T-helper 1 cell treated with Interleukin-12 subunit alpha and Interleukin-12 subunit beta and Interleukin-4 antibody, amounts not matched to agents 30 ng/mL and 1 ng/mL, for 36 hours (primary cell): ENCODE measurements at regions not wholly inside any gene's neighbourhood (a gene's known extent, or its start where the extent isn't known, plus 50 kb on each side); places are given as distances from the start of the nearest gene placed in this dataset.
"Not testable (repeated sequence)": the region's sequence is repeated elsewhere in the genome, so short reads cannot be mapped to it uniquely, and the experiment has no call there.

Experiments
- intact Hi-C: fragments of 100-400 bp; cut with micrococcal nuclease; formaldehyde crosslinking; loops from one replicate; pipeline ENCODE4 v1.15.1; 2024

DNA sequence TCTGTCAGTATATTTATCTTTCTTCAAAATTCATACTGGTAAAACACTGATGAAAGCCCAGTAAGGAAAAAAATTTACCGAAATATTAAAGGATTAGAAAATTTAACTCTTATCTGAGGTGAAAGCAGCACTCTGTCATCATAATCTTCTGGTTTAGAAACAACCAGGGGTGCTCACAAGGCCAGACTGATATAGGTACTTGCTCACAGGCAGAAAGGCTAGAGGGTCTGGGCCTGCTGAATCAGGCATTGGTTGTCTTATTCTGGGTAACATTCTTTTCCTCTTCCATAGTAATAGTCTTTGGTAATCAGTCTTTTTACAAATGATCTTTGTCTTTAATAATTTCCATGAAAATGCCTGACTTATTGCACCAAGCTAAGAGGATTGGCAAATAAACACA, 221.4 kb upstream of the TFPI start:
- intact Hi-C loops, result no loop called here

DNA sequence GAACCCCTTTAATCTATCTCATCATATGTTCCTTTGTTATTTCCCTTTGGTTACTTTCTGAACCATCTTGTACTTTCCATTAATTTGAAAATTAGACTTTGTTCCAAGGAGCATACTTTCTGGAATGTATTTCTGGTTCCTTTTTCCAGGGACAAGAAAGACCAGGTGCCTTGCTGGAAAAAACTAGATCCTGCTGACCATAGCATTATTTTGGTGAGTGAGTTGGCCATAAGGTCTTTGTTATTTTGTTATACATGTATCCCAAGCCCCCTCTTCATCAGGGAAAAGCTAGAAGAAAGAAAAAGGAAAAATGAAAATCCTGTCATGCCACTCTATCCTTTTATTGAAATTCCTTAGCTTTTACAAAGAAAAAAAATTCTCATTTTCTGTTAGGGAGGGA, 228.1 kb upstream of the TFPI start:
- intact Hi-C loops, result no loop called here

DNA sequence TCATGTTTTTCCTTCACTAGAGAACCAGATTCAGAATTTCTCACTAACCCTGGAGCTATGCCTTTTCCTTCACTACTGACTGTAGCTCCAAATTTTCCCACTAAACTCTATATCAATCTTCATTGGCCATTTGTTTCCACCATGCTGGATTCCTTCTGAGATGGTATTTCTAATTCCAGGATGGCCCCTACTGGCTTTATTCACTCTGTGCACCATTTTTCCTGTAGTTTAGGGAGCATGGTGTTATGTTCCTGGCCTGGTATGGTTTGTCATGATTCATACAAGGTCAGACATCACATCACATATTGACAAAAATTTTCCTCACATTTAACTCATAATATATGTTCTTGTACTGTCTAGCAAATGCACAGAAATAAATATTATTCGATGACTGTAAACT, 229.2 kb upstream of the TFPI start:
- intact Hi-C loops, result no loop called here

DNA sequence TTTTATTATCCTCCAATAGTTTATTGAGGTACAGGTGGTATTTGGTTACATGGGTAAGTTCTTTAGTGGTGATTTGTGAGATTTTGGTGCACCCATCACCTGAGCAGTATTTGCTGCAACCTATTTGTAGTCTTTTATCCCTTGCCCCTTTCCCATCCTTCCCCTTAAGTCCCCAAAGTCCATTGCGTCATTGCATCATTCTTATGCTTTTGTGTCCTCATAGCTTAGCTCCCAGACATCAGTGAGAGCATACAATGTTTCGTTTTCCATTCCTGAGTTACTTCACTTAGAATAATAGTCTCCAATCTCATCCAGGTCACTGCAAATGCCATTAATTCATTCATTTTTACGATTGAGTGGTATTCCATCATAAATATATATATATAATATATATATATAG, 229.9 kb upstream of the TFPI start:
- intact Hi-C loops, result not testable (repeated sequence)

DNA sequence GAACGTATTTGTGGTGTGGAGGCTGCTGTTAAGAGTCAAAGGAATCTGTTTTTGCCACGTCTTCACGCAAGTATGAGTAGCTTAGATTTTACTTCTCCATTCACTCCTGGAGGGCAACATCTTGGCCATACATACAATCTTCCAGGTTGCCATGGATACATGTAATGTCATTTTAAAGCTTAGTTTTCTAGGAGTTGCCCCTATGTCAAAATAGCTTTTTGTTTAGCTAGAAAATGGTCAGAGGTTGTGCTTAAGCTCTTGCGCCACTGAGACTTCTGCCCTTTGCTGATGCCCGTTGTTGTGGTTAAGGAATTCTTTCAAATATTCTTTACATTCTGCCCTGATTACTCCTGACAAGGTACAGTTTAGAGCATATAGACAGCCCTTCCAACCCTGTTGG, 245.4 kb upstream of the TFPI start:
- intact Hi-C loops, result no loop called here

DNA sequence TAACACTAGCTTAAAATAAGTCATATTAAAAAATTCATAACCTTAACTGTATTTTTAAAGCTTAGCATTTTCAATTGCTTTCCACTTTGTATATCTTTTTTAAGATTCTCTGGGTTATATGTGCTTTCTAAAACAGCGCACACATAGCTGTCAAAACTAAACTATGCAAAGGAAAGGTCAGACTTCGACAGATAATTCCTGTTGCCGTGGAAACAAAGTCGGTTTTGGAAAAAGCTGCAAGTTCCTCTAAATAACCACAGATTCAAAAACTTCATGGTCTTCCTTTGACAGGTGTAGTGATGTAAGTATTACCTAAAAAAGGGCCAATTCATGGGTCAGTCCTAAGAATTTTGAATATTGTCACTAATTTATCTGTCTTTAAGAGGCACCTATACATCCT, 249.6 kb upstream of the TFPI start:
- intact Hi-C loops, result no loop called here

DNA sequence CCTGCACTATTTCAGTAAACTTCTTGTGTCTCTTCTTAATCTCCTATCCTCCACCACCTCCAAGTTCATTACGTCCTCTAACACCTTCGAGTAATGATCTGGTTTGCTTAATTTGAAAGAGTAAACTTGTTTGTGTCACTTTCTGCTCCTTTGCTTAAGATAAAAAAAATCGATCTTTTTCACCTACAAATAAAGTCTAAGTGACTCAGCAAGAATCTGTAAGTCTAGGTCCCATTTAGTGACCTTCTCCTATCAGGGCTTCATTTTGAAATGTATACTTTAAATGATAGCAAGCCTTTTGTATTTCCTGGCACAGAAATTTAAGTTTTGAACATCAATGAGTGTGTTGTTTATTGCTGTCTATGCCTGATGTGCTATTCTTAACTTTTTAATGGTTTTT, 260.9 kb upstream of the TFPI start:
- intact Hi-C loops, result no loop called here

DNA sequence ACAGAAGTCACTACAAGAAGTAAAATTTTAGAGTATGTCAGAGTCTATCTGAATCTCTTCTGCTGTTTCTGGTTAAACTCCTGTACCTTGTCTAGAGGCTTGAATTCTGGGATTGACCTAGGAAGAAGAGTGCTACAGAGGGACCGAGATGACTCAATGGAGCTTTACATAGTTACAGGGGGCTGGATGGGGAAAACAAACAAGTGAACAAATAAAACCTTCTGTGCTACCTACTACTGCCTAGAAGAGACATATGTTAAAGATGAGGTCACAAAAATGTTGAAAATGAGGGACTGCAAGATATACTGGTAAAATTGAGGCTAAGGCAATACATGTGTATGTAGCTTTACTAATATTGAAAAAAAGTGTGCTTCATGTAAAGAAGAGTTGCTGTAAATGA, 265.4 kb upstream of the TFPI start:
- intact Hi-C loops, result no loop called here

DNA sequence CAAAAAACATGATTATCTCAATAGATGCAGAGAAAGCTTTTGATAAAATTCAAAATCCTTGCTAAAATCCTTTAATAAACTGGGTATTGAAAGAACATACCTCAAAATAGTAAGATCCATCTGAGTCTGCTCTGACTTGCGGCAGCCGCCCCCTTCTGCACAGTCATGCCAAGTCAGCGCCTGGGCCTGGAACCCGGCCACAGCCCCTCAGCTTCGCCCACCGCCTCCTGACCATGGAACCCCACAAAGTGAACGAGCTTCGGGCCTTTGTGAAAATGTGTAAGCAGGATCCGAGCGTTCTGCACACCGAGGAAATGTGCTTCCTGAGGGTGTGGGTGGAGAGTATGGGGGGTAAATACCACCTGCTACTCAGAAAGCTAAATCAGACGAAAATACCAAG, 270.9 kb upstream of the TFPI start:
- intact Hi-C loops, result no loop called here

DNA sequence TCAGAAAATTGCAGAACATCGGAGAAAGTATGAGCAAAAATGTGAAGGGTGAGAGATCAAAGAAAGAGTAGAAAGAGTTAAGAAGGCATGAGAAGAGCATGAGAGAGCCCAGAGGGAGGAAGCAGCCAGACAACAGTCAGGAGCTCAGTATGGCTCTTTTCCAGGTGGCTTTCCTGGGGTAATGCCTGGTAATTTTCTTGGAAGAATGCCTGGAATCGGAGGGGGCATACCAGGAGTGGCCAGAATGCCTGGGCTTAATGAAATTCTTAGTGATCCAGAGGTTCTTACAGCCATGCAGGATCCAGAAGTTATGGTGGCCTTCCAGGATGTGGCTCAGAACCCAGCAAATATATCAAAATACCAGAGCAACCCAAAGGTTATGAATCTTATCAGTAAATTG, 271.8 kb upstream of the TFPI start:
- intact Hi-C loops, result no loop called here

DNA sequence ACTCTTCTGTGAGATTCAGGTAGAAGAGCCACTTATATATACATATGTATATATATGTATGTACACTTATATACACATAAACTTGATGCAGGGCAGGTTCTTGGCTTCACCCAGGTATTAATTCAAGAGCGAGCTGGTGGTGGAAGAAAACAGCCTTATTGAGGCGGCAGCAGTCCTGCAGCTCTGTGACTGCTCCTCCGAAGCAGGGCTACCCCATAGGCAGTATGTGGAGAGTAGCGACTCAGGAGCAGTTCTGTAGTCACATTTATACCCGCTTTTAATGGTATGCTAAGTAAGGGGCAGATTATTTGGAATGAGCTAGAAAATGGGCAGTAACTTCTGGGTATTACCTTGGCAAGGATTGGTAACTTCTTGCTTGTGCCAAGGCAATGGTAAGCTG, 280.6 kb upstream of the TFPI start:
- intact Hi-C loops, result no loop called here

DNA sequence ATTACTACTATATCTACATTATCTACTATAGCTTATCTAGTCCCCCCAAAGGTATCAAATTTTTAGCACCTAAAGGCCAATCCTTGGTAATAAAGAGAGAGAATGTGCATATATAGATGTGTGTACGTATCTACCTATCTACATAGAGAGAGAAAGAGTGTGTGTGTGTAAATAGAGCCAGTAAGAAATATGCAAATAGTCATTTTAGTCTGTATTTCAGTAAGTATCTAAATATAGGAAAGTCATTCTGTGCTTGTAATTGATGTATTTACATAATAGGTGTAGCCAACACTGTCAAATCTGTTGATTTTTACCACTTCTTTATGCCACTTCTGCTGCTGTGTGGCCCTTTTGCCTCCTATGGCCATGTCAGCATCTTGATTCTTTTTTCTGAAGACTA, 284.5 kb upstream of the TFPI start:
- intact Hi-C loops, result no loop called here

DNA sequence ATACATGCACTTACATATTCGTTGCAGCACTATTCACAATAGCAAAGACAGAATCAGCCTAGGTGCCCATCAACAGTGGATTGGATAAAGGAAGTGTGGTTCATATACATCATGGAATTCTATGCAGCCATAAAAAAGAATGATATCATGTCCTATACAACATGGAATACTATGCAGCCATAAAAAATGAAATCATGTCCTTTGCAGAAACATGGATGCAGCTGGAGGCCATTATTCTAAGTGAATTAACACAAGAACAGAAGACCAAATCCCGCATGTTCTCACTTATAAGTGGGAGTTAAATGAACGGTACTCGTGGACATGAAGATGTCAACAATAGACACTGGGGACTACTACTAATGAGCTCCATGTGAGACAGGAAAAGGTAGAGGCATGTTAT, 288.1 kb upstream of the TFPI start:
- intact Hi-C loops, result no loop called here

DNA sequence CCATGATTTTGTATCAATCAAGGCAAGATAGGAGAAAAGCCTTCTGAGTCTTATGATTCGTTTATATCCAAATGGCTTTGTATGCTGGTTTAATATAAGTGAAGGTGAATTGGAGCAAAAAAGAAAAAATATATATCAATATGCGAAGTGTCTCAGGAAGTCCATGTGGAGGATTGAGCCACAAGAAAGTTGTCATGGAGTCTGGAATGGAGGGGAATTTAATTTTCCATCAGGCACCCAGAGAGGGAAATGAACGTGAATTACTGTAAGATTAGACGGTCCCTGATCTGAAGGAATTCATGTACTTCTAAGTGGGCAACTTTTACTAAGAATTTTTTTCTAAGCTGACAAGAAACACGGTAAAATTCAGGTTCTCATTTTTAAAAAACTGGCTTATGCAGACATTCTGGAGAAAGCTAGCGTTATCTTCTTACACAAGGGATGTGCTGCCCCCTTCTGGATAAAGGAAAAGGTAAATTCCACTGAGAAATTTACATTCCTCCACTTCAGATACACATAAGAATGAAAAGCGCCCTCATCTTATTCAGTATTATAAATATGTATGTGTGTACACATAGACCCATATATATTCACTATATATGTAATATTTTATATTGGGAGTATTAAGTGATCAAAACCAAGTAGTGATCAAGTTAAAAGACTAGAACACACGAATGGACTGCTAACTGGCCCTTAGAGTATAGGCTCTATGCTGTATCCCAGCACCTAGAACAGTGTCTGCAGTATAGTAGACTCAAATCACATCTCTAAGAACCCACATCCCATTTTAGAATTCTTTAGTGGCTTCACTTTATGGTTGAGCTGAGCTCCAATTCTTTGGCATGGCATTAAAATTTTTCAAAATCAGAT, 289.0 kb upstream of the TFPI start:
- intact Hi-C loops, result loop anchor here (1.0 kb wide), 2 partner anchors 262 to 343 kb away; no protein-coding TSS in a partner anchor

DNA sequence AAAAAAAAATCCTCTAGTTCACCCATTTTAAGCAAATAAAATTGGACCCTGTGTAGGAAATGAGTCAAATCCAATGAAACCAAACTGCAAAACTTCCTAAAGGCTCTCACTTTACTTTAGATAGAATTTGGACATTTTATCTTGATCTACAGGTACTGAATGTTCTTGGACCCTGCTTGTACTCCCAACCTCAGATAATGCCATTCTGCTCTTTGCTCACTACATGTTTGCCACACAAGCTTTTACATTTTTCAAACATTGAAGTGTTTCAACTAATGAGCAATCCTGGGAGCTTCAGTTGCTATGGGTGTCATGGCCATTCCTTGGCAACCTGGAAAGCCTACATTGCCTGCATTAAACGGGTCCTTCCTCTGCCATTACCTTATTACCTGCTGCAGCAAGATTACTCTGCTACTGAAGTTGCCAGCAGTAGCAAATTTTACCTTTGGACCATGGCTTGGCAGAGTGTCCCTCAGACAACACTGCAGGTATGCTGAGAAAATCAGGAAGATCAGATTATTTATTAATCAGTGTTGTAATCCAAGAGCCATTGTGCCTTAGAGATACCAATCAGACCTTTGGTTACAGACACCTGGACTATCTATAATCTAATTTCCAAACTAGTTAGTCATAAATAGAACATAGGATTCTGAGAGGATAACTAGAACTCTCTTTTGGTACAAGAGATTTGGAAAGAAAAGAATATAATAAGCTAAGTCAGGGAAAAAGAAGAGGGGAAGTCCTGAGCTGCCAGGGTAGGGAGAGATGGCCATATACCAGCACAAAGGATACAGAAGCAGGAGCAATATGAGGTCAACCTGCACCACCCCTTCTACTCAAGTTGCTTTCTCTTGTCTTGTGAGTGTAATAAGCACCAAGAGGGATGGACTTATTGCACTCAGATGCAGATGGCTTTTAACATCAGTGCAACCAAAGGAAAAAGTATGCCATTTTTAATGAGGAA, 293.3 kb upstream of the TFPI start:
- intact Hi-C loops, result no loop called here

DNA sequence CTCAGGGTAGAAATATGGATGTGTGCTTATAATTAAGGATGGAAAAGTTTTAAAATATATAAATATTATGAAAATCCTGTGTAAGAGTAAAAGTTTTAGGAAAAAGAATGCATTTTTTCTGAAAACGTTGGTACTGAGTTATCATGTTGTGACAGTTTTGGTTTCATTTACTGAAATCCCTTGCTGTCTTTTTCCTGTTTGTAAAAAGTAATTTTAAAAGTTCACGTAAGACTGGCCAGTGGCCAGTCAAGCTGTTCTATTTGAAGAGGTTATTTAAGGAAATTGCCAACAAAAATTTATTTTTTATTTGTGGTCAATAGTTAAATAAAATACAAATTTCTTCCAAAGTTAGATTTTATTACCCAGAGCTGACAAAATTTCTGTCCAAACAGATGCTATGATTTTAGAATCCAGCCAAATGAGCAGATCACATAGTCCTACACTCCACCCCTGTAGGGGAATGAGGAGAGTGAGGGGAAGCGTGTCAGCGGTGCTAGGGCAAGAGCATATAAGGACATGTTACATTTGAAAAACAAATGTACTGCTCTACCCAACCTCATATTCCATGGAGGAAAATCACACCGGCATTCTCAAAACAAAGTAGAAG, 297.8 kb upstream of the TFPI start:
- intact Hi-C loops, result no loop called here

DNA sequence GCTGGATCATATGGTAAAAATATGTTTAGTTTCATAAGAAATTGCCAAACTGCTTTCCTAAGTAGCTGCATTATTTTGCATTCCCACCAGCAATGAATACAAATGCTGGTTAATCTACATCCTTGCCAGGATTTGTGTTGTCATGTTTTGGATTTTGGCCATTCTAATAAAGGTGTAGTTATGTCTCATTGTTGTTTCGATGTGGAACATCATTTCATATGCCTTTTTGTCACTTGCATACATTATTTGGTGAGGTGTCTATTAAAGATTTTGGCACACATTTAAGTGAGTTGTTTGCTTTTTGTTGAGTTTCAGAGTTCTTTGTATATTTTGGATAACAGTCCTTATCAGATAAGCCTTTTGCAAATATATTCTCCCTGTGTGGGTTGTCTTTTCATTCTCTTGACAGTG, 299.2 kb upstream of the TFPI start:
- intact Hi-C loops, result no loop called here

DNA sequence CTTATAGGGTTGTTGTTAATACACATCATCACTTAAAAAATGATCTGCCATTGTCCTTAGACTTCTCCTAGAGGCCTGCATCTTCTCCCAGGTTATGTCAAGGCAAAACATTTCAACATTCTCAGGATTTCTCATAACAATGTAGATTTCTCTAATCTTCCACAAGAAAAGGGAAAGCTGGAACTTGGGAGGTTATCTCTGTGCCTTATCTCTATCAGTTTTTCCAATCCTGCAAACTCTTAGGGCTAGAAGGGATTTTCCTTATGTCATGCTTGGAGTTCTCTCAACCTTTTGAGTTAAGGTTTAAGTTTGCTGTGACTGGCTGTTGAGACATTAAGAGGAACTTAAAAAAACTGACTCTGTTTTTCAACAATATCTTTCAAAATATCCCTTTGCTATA, 300.6 kb upstream of the TFPI start:
- intact Hi-C loops, result no loop called here

DNA sequence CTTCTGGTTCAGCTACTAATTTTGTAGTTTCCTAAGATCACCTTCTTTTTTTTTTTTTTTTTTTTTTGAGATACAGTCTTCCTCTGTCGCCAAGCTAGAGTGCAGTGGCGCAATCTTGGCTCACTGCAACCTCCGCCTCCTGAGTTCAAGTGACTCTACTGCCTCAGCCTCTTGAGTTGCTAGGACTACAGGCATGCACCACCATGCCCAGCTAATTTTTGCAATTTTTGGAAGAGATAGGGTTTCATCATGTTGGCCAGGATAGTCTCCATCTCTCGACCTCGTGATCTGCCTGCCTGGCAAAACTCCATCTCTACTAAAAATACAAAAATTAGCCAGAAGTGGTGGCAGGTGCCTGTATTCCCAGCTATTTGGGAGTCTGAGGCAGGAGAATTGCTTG, 301.5 kb upstream of the TFPI start:
- intact Hi-C loops, result no loop called here

DNA sequence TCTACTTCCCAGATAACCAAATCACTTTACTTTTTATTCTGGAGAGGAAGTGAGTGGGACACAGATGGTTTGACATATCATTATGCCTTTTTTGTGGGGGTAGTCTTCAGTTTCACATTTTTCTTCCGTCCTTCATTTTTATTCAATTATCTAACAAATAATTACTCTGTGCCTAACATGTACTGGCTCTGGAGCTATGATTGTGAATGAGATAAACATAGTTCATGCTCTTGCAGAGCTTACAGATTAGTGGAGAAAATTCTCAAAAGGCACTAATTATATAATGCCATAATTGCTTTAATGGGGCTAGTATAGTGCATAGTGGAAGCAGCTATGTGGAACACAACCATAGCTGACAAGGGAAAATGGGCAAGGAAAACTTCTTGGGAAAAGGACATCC, 303.6 kb upstream of the TFPI start:
- intact Hi-C loops, result no loop called here

DNA sequence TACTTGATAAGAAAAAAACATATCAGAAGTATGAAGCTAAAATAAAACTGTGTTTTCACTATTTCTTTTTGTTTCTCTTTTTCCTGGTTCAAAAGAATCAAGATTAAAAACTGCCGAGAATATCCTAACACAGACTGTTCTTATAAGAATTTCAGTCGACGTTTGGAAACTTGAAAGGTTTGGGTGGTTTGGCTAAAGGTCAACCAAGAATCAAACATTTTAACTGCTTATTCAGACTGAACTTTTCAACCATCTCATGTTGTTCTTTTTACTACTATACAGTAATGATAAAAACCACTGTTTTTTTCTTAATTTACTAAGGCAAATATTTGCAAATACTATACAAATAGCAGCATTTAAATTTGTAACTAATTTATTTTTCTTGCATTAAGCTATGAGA, 308.5 kb upstream of the TFPI start:
- intact Hi-C loops, result no loop called here

DNA sequence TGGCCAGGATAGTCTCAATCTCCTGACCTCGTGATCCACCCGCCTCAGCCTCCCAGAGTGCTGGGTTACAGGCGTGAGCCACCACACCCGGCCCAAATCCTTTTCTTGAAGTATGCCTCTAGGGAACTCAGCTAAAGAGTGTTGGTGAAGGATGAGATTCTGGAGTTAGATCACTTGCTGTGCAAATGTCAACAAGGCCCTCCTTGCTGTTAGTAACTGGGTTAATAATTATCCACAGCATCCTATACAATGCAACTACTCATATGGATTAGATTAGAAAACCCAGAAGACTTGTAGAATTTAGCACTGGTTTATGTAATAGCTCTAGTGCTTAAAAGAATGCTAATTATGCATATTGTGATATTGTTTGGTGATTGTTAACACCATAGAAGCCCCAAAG, 310.8 kb upstream of the TFPI start:
- intact Hi-C loops, result no loop called here
